ENCODE measurements at regions not wholly inside any gene's neighbourhood (a gene's known extent, or its start where the extent isn't known, plus 50 kb on each side); places are given as distances from the start of the nearest gene placed in this dataset.
"Not testable (repeated sequence)": the region's sequence is repeated elsewhere in the genome, so short reads cannot be mapped to it uniquely, and the experiment has no call there.

DNA sequence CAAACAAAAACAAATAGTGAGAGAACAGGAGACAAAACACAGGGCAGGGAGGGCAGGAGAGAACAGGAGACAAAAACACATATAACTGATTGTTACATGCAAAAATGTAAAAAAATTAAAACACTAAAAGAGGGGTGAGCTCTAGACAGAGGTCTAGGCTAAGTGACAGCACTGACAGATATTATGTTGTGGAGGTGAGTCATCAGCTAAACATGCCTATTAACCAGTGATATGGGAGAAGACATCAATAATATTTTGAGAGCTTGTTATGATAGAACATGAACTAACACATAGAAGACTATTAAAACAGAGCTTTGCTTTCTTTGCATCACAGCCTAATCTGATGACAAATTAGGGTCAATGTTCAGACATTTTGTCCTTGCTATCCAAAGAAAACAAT lies 972.7 kb downstream of the PRIM2 start:
- DNase-seq (no peak), ATAC-seq (ENCODE audit: low read depth) (no peak)
- no peaks in the 10 kb centered on the region for H3K4me1 Mint-ChIP-seq
- CTCF ChIA-PET, result no interaction called here
- POLR2A ChIA-PET, result no interaction called here
- H3K9me3 Mint-ChIP-seq, result peaks cover 5% of the 10 kb centered on the region
- H3K4me3 Mint-ChIP-seq, result no peak overlapping the region
- no peaks in the 10 kb centered on the region for H3K27me3 Mint-ChIP-seq
- no peaks in the 10 kb centered on the region for H3K36me3 Mint-ChIP-seq (ENCODE audit: low read depth)
- intact Hi-C loops (cut with micrococcal nuclease), result no loop called here
- no peak overlapping the region for H3K27ac Mint-ChIP-seq
- TF ChIP-seq, protein P1, sequence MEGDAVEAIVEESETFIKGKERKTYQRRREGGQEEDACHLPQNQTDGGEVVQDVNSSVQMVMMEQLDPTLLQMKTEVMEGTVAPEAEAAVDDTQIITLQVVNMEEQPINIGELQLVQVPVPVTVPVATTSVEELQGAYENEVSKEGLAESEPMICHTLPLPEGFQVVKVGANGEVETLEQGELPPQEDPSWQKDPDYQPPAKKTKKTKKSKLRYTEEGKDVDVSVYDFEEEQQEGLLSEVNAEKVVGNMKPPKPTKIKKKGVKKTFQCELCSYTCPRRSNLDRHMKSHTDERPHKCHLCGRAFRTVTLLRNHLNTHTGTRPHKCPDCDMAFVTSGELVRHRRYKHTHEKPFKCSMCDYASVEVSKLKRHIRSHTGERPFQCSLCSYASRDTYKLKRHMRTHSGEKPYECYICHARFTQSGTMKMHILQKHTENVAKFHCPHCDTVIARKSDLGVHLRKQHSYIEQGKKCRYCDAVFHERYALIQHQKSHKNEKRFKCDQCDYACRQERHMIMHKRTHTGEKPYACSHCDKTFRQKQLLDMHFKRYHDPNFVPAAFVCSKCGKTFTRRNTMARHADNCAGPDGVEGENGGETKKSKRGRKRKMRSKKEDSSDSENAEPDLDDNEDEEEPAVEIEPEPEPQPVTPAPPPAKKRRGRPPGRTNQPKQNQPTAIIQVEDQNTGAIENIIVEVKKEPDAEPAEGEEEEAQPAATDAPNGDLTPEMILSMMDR (IDR thresholded peaks at IDR 0.05), result no peak

DNA sequence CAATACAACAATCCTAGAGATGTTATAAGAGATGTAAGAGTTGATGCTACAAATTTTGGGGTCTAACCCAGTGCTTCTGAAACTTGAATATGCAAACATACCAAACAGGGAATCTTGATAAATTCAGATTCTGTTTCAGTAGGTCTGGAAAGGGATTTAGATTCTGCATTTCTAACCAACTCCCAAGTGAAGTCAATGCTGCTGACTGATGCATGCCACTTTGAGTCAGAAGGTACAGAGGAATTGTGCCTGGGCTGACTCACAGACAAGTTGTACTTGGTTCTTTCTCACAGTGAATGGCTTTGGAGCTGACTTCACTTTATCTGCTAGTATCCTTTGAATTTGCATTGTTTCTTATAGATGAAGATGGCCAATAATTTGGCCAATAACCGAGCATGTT lies 973.9 kb downstream of the PRIM2 start:
- CTCF ChIA-PET, result not testable (repeated sequence)

DNA sequence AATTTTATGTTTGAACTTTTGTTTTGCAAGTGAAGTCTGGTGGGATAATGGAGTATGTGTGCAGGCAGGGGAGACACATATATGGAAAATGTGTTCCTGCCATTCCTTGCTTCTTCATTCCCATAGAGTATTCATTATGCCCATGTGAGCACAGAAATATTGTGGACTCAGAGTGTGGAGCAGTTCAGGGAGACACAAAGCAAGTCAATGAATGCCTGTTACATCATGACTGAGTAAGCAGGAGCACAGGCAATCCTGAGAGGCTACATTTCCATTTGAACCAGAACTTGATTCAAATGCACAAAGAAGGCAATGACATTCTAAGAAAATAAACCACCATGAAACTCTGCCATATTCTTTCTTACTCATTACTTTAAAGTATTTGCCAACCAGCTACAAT lies 990.5 kb downstream of the PRIM2 start:
- CTCF ChIA-PET; H3K36me3 Mint-ChIP-seq (ENCODE audit: low read depth); DNase-seq; POLR2A ChIA-PET; H3K9me3 Mint-ChIP-seq; intact Hi-C loops (cut with micrococcal nuclease); H3K4me3 Mint-ChIP-seq; H3K4me1 Mint-ChIP-seq; ATAC-seq (ENCODE audit: low read depth); H3K27ac Mint-ChIP-seq; H3K27me3 Mint-ChIP-seq: not testable (repeated sequence)

More for the DNA sequence above, 973.9 kb downstream of the PRIM2 start:
- ATAC-seq (ENCODE audit: low read depth); H3K27me3 Mint-ChIP-seq; intact Hi-C loops (cut with micrococcal nuclease); H3K4me3 Mint-ChIP-seq; H3K27ac Mint-ChIP-seq; H3K9me3 Mint-ChIP-seq; H3K4me1 Mint-ChIP-seq; H3K36me3 Mint-ChIP-seq (ENCODE audit: low read depth); POLR2A ChIA-PET; DNase-seq: not testable (repeated sequence)

DNA sequence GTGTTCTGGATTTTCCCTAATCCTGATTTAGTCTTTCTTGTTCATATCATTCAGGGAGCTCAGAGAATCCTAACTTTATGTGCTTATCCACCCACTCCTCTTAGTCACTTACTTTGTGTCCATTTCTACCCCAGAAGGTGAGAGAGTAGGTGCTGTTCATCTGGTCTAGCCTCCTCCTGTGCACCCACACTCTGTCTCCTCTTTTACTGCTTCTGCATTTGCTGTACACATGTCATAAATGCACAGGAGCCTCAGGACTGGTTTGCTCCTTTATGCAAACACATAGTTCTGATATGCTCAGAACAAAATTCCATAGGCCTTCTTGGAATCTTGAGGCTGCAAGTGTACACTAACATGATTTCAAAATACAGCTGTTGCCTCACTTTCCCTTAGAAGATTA lies 1014.7 kb downstream of the PRIM2 start:
- CTCF ChIA-PET; H3K36me3 Mint-ChIP-seq (ENCODE audit: low read depth): not testable (repeated sequence)
- H3K9me3 Mint-ChIP-seq, result peaks cover 17% of the 10 kb centered on the region

DNA sequence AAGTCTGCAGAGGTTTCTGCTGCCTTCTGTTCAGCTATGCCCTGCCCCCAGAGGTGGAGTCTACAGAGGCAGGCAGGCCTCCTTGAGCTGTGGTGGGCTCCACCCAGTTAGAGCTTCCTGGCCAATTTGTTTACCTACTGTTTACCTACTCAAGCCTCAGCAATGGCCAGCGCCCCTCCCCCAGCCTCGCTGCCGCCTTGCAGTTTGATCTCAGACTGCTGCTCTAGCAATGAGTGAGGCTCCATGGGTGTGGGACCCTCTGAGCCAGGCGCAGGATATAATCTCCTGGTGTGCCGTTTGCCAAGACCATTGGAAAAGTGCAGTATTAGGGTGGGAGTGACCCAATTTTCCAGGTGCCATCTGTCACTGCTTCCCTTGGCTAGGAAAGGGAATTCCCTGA lies 1024.9 kb downstream of the PRIM2 start:
- H3K36me3 Mint-ChIP-seq (ENCODE audit: low read depth); H3K27ac Mint-ChIP-seq; CTCF ChIA-PET; ATAC-seq (ENCODE audit: low read depth); intact Hi-C loops (cut with micrococcal nuclease); DNase-seq; POLR2A ChIA-PET; H3K4me1 Mint-ChIP-seq; H3K27me3 Mint-ChIP-seq; H3K4me3 Mint-ChIP-seq: not testable (repeated sequence)
- peaks cover 13% of the 10 kb centered on the region for H3K9me3 Mint-ChIP-seq

More for the DNA sequence above, 1014.7 kb downstream of the PRIM2 start:
- H3K27ac Mint-ChIP-seq; intact Hi-C loops (cut with micrococcal nuclease); H3K4me1 Mint-ChIP-seq; H3K27me3 Mint-ChIP-seq; ATAC-seq (ENCODE audit: low read depth); DNase-seq; POLR2A ChIA-PET; H3K4me3 Mint-ChIP-seq: not testable (repeated sequence)

DNA sequence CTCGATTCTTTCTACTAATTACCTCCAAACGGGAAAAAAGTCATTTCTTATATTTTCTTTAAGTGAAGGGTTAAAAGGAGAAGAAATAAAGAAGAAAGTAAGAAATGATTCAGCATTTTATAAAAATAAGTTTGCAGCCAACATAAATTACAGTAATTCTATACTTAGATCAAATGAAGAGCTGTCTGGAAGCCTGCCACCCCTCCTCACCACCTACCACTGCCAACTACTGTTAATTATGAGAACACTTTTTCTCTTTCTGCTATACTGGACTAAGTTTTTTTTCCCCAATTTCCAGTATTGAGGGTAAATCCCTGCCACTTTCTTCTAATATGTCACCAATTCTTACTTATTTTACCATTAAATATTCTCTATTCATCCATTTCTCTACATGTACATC lies 1030.1 kb downstream of the PRIM2 start:
- H3K4me1 Mint-ChIP-seq; H3K9me3 Mint-ChIP-seq; H3K36me3 Mint-ChIP-seq (ENCODE audit: low read depth); ATAC-seq (ENCODE audit: low read depth); H3K4me3 Mint-ChIP-seq; intact Hi-C loops (cut with micrococcal nuclease); POLR2A ChIA-PET; CTCF ChIA-PET; DNase-seq; H3K27ac Mint-ChIP-seq; H3K27me3 Mint-ChIP-seq: not testable (repeated sequence)

DNA sequence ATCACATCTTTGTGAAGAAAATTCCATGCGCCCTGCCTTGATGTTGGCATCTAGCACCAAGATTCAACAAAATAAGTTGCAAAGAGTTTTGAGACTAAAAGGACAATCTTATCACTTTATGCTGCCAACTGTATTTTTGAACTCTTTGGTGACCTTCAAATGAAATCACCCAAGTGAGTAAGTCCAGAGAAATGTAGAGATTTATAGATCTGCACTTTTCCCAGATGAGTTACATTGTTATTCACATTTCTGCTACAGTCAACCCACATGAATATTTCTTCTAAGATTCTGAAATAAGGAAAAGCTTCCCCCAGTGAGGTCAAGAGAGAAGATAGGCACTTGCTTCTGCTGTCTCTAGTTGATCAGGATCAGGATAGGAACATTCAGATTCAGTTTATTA lies 1034.2 kb downstream of the PRIM2 start:
- H3K27ac Mint-ChIP-seq; H3K4me3 Mint-ChIP-seq; CTCF ChIA-PET; ATAC-seq (ENCODE audit: low read depth); DNase-seq; H3K4me1 Mint-ChIP-seq; POLR2A ChIA-PET; H3K27me3 Mint-ChIP-seq; H3K36me3 Mint-ChIP-seq (ENCODE audit: low read depth); intact Hi-C loops (cut with micrococcal nuclease): not testable (repeated sequence)
- H3K9me3 Mint-ChIP-seq, result peaks cover 12% of the 10 kb centered on the region

DNA sequence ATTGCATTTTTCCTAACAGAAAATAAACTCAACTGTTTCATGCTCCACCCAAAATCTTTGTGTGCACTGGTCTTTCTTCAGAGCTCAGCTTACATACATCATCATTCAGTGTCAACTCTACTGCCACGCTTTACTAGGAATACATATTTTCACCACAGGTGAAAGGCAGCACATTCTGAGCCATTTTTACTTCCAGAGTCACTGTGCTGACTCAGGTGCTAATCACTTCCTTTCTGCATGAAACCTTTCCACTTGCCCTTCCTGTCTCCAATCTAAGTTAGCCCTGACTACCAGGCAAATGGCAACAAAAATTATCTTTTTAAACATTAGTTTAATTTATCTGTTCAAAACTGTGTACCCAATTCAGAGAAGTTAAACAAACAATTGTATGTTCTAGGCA lies 1041.0 kb downstream of the PRIM2 start:
- DNase-seq; H3K4me3 Mint-ChIP-seq; H3K27me3 Mint-ChIP-seq; intact Hi-C loops (cut with micrococcal nuclease); CTCF ChIA-PET; H3K9me3 Mint-ChIP-seq; H3K27ac Mint-ChIP-seq; H3K36me3 Mint-ChIP-seq (ENCODE audit: low read depth); ATAC-seq (ENCODE audit: low read depth); POLR2A ChIA-PET; H3K4me1 Mint-ChIP-seq: not testable (repeated sequence)

DNA sequence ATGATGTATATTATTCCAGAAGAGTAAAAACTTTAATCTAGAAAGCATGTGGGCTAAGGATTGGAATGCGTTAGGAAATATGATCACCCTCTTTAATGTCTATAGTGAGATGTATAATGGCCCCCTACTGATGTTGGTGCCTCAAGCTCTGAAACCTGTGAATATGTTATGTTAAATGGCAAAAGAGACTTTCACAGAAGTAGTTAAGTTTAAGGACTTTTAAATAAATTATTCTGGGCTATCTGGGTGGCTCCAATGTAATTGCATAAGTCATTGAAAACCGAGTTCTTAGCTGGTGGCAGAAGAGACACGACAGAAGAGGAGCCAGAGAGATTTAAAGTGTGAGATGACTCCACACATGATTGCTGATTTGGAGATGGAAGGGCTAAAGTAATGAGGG lies 1048.4 kb downstream of the PRIM2 start:
- H3K4me1 Mint-ChIP-seq; intact Hi-C loops (cut with micrococcal nuclease): not testable (repeated sequence)

DNA sequence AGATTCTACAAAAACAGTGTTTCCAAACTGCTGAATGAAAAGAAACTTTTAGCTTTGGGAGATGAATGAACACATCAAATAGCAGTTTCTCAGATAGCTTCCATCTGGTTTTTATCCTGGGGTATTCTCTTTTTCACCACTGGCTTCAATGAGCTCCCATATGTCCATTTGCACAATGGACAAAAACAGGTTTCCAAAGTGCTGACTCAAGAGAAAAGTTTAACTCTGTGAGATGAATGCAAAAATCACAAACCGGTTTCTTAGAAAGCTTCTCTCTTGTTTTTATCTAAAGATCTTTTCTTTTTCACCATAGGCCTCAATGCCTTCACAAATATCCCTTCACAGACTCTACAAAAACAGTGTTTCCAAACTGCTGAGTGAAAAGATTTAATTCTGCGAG lies 1089.2 kb downstream of the PRIM2 start:
- ATAC-seq (ENCODE audit: low read depth); POLR2A ChIA-PET; DNase-seq; H3K27ac Mint-ChIP-seq; intact Hi-C loops (cut with micrococcal nuclease); CTCF ChIA-PET; H3K4me3 Mint-ChIP-seq; H3K36me3 Mint-ChIP-seq (ENCODE audit: low read depth); H3K4me1 Mint-ChIP-seq; H3K27me3 Mint-ChIP-seq: not testable (repeated sequence)
- H3K9me3 Mint-ChIP-seq, result peaks cover 34% of the 10 kb centered on the region

More for the DNA sequence above, 1048.4 kb downstream of the PRIM2 start:
- CTCF ChIA-PET; H3K27me3 Mint-ChIP-seq; POLR2A ChIA-PET; H3K27ac Mint-ChIP-seq; ATAC-seq (ENCODE audit: low read depth); DNase-seq; H3K36me3 Mint-ChIP-seq (ENCODE audit: low read depth); H3K9me3 Mint-ChIP-seq; H3K4me3 Mint-ChIP-seq: not testable (repeated sequence)
